Prostate gland (tissue), 2 donors: ENCODE measurements at regions not wholly inside any gene's neighbourhood (a gene's known extent, or its start where the extent isn't known, plus 50 kb on each side); places are given as distances from the start of the nearest gene placed in this dataset.

ENCODE experiments used
- CTCF ChIP-seq, 4 experiments: fragments of 200-600 bp in 2 of 4; fragments of 450-650 bp in 2 of 4; sonication (generic) in 2 of 4; IDR thresholded peaks; 1 replicate in 3 of 4; 2 replicates in 1 of 4; pipeline ENCODE4 v1.5.1; 2016 to 2019; ENCODE audit warnings: antibody characterized with exemption in 4 of 4, mild to moderate bottlenecking in 2 of 4, moderate library complexity in 2 of 4
- POLR2A ChIP-seq: fragments of 450-650 bp; IDR thresholded peaks from one replicate; pipeline ENCODE4 v1.6.1; 2016; ENCODE audit warnings: antibody characterized with exemption, mild to moderate bottlenecking
- POLR2AphosphoS5 ChIP-seq: sonication (generic); formaldehyde crosslinking; IDR thresholded peaks from one replicate; pipeline ENCODE4 v1.6.1; 2017; ENCODE audit warnings: antibody characterized with exemption

DNA sequence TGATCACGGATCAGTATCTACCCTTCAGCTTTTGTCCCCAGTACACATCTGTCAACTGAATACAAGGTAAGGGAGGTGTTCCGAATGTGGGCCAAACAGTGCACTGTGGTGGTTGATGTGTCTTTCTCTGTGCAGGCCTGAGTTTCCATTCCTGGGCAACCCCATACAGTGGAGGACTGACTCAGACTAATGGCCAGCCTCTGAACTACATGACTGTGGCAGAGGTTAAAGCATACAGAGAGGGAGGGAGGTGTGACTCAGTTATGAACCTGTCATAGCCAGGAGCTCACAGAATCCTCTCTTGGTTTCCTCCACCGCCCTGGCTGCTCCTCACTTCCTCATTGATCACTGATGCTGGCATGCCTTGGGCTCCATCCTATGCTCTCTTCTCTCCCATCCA lies 136.4 kb upstream of the TAS2R1 start:
- TF ChIP-seq POLR2AphosphoS5 = no peak
- TF ChIP-seq POLR2A = no peak
- TF ChIP-seq CTCF (IDR thresholded peaks at IDR 0.05) = no peak
